Astrocyte of the cerebellum (primary cell): ENCODE measurements at regions not wholly inside any gene's neighbourhood (a gene's known extent, or its start where the extent isn't known, plus 50 kb on each side); places are given as distances from the start of the nearest gene placed in this dataset.

Experiments used
- DNase-seq: peaks from one replicate; pipeline ENCODE4 v3.0.0-alpha.2; 2011; ENCODE audit warnings: low read depth
- H3K4me3 ChIP-seq: 2 replicates; pipeline ENCODE4 v1.5.1; 2011; ENCODE audit warnings: mild to moderate bottlenecking, low read depth, low read length, moderate library complexity
- in situ Hi-C: cut with HindIII; loops from 2 replicates; pipeline ENCODE4 v1.10.0; 2017; ENCODE audit warnings: low sequenced_read_pairs
- TF ChIP-seq, protein P1 (sequence below): IDR thresholded peaks from 2 replicates; pipeline ENCODE4 v1.5.1; 2012; ENCODE audit warnings: low read length, low read depth, moderate library complexity, mild to moderate bottlenecking; ENCODE audit errors: missing control alignments

- no peak for DNase-seq
- TF ChIP-seq, protein P1, sequence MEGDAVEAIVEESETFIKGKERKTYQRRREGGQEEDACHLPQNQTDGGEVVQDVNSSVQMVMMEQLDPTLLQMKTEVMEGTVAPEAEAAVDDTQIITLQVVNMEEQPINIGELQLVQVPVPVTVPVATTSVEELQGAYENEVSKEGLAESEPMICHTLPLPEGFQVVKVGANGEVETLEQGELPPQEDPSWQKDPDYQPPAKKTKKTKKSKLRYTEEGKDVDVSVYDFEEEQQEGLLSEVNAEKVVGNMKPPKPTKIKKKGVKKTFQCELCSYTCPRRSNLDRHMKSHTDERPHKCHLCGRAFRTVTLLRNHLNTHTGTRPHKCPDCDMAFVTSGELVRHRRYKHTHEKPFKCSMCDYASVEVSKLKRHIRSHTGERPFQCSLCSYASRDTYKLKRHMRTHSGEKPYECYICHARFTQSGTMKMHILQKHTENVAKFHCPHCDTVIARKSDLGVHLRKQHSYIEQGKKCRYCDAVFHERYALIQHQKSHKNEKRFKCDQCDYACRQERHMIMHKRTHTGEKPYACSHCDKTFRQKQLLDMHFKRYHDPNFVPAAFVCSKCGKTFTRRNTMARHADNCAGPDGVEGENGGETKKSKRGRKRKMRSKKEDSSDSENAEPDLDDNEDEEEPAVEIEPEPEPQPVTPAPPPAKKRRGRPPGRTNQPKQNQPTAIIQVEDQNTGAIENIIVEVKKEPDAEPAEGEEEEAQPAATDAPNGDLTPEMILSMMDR, result no peak
- in situ Hi-C loops, result no loop called here
- H3K4me3 ChIP-seq, result no peak overlapping the region
Measured at GRCh38 chr13:105979131-105980011, 556.1 kb downstream of the EFNB2 start.

- no peak for DNase-seq
- TF ChIP-seq, protein P1, result no peak
- no peak overlapping the region for H3K4me3 ChIP-seq
- in situ Hi-C loops, result no loop called here
Measured at GRCh38 chr13:105974380-105974779, 561.1 kb downstream of the EFNB2 start.

- in situ Hi-C loops, result no loop called here
Measured at GRCh38 chr13:105972811-105973590, 562.5 kb downstream of the EFNB2 start.

DNA sequence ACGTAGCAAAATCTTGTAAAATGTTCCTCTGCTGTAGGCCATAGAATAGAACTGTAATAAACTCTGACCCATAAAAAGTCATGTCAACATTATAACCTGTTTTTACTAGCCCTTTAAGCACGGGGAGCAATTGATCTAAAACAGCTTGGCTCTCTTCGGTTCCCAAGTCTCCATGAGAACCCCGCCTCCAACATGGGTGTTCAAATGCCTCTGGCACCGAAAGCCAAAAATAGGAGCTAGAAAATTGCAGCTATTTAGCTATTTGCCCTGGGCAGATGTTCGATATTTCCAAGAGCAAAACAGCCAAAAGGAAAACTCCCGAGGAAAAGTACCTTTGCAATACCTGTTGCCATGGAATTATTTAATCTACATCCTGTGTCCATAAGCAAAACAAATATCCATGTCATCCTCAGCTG is 563.1 kb downstream of the EFNB2 start:
- TF ChIP-seq, protein P1, result no peak
- DNase-seq, result no peak
- no peak overlapping the region for H3K4me3 ChIP-seq
- in situ Hi-C loops, result no loop called here

More at GRCh38 chr13:105972811-105973590, 562.5 kb downstream of the EFNB2 start:
- TF ChIP-seq, protein P1, result no peak
- no peak overlapping the region for H3K4me3 ChIP-seq
- DNase-seq, result no peak

GRCh38 chr13:105971738-105972137 is 563.7 kb downstream of the EFNB2 start:
- in situ Hi-C loops, result no loop called here
- no peak for DNase-seq
- TF ChIP-seq, protein P1, result no peak
- H3K4me3 ChIP-seq, result no peak overlapping the region

GRCh38 chr13:105971312-105971711 is 564.1 kb downstream of the EFNB2 start:
- DNase-seq, result no peak
- in situ Hi-C loops, result no loop called here
- TF ChIP-seq, protein P1, result no peak

More at GRCh38 chr13:105971312-105971711, 564.1 kb downstream of the EFNB2 start:
- no peak overlapping the region for H3K4me3 ChIP-seq
